AG04449 (cell line): ENCODE measurements at regions not wholly inside any gene's neighbourhood (a gene's known extent, or its start where the extent isn't known, plus 50 kb on each side); places are given as distances from the start of the nearest gene placed in this dataset.

Experiments
- CTCF ChIA-PET: fragments of 350-600 bp; formaldehyde crosslinking; extraction: SDS; loops from one replicate; lab custom pipeline; 2021; ENCODE audit warnings: antibody characterized with exemption; lab: Yijun Ruan, JAX
- POLR2A ChIA-PET: fragments of 400-600, 350-600 bp; formaldehyde crosslinking; extraction: SDS; loops from one replicate; lab custom pipeline; 2020; ENCODE audit warnings: antibody characterized with exemption, inconsistent platforms; lab: Yijun Ruan, JAX
- DNase-seq: peaks from one replicate; pipeline ENCODE4 v3.0.0-alpha.2; 2010; ENCODE audit warnings: low read depth, low spot score
- H3K4me3 ChIP-seq: 2 replicates; pipeline ENCODE4 v1.5.1; 2011; ENCODE audit warnings: low read depth, mild to moderate bottlenecking, control low read depth, low read length
- CTCF ChIP-seq: IDR thresholded peaks from one replicate; pipeline ENCODE4 v1.5.1; 2011; ENCODE audit warnings: mild to moderate bottlenecking, moderate library complexity, low read length, control low read depth, inconsistent platforms; ENCODE audit not compliant: insufficient read depth; ENCODE audit errors: missing control alignments

- no peak for DNase-seq
- H3K4me3 ChIP-seq, result no peak overlapping the region
- TF ChIP-seq CTCF, result no peak
- CTCF ChIA-PET, result no interaction called here
- POLR2A ChIA-PET, result no interaction called here
Observed at GRCh38 chr4:3822230-3822947, 56.2 kb downstream of the ADRA2C start.

- H3K4me3 ChIP-seq, result no peak overlapping the region
- CTCF ChIA-PET, result no interaction called here
- no peak for TF ChIP-seq CTCF
- no peak for DNase-seq
- POLR2A ChIA-PET, result no interaction called here
Observed at GRCh38 chr4:3823496-3824341, 57.5 kb downstream of the ADRA2C start.

DNA sequence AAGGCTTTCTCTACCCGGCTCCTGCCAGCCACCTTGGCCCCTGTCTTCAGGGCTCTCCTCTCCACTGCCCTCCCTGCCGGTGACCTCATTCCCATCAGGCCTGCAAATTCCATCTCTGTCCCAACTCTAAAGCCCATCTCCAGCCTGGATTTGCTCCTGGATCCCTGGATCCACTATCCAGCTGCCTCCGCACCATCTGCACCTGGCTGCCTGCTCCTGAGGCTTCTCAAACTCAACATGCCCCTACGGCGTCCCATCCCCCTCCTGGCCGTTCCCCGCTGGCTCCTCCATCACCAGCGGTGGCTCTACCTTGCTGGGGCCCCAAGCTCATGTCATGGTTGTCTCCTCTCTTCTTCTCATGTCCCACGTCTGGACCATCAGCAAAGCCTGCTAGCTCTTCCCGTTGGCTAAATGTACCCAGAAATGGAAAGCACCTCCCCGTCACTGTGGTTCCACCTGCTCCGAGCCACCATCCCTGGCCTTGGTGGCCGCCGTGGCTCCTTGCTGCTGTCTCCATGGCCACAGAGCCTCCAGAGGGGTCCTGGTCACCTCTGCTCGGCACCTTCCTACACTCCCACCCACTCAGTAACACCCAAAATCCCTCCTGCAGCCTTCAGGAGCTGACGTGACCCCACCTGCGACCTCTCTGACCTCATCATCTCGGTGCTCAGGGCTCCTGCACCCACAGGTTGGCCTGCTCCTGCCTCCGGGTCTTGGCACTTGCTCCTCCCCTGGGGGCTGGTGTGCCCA, 58.5 kb downstream of the ADRA2C start:
- CTCF ChIA-PET, result no interaction called here
- DNase-seq, result no peak
- POLR2A ChIA-PET, result no interaction called here
- no peak overlapping the region for H3K4me3 ChIP-seq
- TF ChIP-seq CTCF, result no peak

DNA sequence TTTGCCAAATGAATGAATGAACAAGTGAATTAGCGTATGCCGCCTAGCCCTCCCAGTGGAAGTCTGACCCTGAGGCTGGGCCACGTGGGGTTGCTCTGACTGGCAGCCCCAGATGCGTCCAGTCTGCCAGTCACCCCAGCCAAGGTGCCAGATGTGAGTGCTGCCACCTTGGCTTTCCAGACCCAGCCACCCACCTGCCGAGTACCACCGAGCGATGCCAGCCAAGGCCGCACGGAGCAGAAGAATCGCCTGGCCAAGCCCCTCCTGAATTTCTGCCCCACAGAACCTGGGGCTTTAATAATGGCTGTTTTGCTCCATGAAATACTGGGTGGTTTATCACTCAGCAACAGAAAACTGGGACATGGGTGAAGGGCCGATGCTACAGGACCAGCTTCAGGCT, 59.3 kb downstream of the ADRA2C start:
- TF ChIP-seq CTCF, result no peak
- ChIA-PET POLR2A (no interaction called here), CTCF (no interaction called here)
- no peak overlapping the region for H3K4me3 ChIP-seq
- DNase-seq, result no peak

GRCh38 chr4:3826247-3827172, 60.3 kb downstream of the ADRA2C start:
- H3K4me3 ChIP-seq, result no peak overlapping the region
- CTCF ChIA-PET, result no interaction called here
- POLR2A ChIA-PET, result no interaction called here
- DNase-seq, result no peak
- TF ChIP-seq CTCF, result no peak
